NCI-H460 (cell line): ENCODE measurements at regions not wholly inside any gene's neighbourhood (a gene's known extent, or its start where the extent isn't known, plus 50 kb on each side); places are given as distances from the start of the nearest gene placed in this dataset.

Experiments
- DNase-seq: peaks from one replicate; pipeline ENCODE4 v3.0.0-alpha.2; 2016; ENCODE audit warnings: low read depth; ENCODE audit errors: extremely low read depth

GRCh38 chr4:41865306-41865980 lies 69.8 kb upstream of the TMEM33 start:
- DNase-seq = no peak

GRCh38 chr4:41859087-41859486 lies 76.1 kb upstream of the TMEM33 start:
- DNase-seq = no peak

- no peak for DNase-seq
These were observed 78.0 kb upstream of the TMEM33 start for GRCh38 chr4:41857226-41857641.

- no peak for DNase-seq
These were observed 78.4 kb upstream of the TMEM33 start for GRCh38 chr4:41856797-41857196.

DNA sequence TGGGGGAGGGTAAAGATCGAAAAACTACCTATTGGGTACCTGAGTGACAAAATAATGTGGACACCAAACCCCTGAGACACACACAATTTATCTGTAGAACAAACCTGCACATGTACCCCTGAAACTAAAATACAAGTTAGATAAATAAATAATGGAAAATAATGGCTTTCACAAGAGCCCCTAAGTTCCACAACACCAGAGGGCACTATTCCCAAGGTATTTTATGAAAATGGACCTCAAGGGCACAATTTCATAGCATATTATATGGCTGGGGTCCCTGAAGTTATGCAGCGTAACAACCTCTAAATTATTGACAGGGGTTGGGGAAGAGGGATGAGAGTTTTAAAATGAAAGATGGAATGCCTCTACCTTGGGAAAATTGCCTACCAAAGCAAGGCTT lies 81.3 kb upstream of the TMEM33 start:
- no peak for DNase-seq

- no peak for DNase-seq
These were observed 83.0 kb upstream of the TMEM33 start for GRCh38 chr4:41852229-41852628.

- no peak for DNase-seq
These were observed 83.6 kb upstream of the TMEM33 start for GRCh38 chr4:41851621-41852020.

DNA sequence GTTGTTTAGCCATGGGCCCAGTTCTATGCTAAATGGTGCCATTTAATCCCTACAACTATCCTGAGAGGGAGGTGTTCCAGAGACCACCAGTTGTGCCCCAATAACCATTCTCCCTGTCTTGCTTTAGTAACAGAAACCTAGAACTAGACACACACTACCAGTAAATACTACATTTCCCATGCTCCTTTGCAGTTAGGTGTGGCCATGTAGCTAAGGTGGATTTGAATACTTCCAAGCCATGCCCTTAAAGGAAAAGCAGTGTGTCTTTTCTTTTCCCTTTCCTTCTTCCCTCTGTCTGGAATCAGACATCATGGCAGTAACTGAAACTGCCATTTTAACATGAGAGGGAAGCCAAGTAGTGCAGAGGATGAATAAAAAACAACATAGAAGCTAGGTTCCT lies 90.9 kb upstream of the TMEM33 start:
- no peak for DNase-seq

GRCh38 chr4:41839916-41840854 lies 91.7 kb upstream of the PHOX2B start:
- DNase-seq = no peak

GRCh38 chr4:41838590-41838989 lies 90.1 kb upstream of the PHOX2B start:
- DNase-seq = no peak

- DNase-seq = no peak
These were observed 86.9 kb upstream of the PHOX2B start for GRCh38 chr4:41835321-41835995.

GRCh38 chr4:41832961-41833360 lies 84.4 kb upstream of the PHOX2B start:
- no peak for DNase-seq

- DNase-seq = no peak
These were observed 73.8 kb upstream of the PHOX2B start for GRCh38 chr4:41822325-41822724.

DNA sequence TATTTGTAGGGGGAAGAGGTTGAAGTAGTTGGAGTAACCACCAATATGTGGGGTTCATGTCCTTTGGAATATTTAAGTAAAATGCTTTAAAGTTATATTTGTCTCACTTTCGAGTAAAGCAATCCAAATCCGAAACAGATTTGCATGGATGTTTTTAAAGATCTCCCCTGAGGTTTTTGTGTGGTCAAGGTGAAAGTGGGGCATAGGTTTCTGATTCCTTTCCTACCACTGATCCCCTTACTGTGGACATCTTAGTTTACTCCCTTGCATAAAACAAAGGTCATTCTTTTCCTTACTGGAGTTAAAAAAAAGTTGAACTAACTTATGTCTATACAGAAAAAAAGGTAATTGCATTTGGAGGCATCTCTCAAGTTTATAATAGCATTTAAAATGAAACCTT lies 71.9 kb upstream of the PHOX2B start:
- DNase-seq = no peak

GRCh38 chr4:41819621-41820020 lies 71.1 kb upstream of the PHOX2B start:
- no peak for DNase-seq

GRCh38 chr4:41815473-41815872 lies 66.9 kb upstream of the PHOX2B start:
- DNase-seq = no peak

- peak; percentile 31 for DNase-seq
These were observed 66.0 kb upstream of the PHOX2B start for GRCh38 chr4:41814565-41814964.

DNA sequence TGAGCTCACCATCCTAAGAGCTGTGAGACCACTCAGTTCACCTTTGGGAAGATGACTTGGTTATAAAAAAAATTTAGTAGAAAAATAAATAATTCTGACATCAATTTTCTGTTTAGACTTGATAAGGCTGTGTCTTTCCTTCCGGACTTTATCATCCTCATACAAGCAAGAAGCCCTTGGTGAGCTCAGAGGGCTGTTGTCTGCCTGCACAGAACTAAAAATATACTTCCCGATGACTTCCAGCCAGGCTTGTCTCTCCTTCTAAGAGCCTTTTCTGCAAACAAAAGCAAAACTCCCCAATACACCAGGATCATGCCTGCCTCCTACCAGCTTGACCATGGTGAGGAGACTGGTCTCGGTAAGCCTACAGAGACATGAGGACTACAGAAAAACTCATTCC lies 58.3 kb upstream of the PHOX2B start:
- no peak for DNase-seq

DNA sequence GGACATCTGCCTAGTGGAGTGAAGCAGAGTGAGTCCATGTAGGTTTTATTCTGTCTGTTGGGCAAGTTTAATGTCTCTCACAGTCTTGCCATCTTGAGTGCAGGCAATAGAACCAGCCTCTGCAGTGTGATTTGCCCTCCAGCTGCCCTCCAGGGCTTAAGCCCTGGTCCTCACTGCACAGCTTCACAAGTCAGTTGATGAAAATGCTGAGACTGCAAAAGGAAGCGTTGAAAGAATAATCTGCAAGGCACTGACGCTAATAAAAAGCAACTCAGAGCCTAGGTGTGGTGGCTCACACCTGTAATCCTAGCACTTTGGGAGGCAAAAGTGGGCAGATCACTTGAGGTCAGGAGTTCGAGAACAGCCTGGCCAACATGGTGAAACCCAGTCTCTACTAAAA lies 54.1 kb upstream of the PHOX2B start:
- DNase-seq = no peak

- no peak for DNase-seq
These were observed 50.6 kb upstream of the PHOX2B start for GRCh38 chr4:41799126-41799525.
